Fibroblast of upper back skin (primary cell): ENCODE measurements at regions not wholly inside any gene's neighbourhood (a gene's known extent, or its start where the extent isn't known, plus 50 kb on each side); places are given as distances from the start of the nearest gene placed in this dataset.

ENCODE experiments used
- DNase-seq: peaks from one replicate; pipeline ENCODE4 v3.0.0-alpha.2; 2013

DNA sequence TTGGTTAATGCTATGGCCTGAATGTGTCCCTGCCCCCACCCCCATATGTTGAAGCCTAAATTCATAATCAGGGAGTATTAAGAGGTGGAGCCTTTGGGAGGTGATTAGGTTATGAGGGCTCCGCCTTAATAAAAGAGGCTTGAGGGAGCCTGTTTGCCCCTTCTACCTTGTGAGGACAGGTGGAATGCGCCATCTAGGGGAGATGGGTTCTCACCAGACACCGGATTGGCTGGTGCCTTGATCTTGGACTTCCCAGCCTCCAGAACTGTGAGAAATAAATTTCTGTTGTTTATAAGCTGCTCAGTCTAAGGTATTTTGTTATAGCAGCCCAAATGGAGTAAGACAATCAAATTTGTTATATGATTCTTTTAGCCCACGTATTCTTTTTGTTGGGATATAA is 148.3 kb downstream of the PTCSC3 start:
- no peak for DNase-seq

DNA sequence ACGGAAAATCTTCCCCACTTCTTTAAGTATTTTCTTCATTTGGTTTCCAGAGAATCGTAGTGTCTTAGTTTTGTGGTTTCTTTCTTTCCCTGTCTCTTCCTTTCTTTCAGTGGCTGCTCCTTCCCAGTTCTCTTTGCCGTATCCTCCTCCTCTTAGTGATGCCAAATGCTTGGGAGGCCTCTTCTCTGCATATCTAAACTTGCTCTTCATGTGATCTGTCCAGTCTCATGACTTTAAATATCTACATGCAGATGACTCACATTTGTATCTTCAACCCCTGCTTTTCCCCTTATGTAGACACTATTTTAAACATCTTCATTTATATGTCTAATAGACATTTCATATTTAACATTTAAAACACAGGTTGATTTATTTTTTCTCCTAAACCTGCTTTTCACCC is 149.2 kb downstream of the PTCSC3 start:
- no peak for DNase-seq

DNA sequence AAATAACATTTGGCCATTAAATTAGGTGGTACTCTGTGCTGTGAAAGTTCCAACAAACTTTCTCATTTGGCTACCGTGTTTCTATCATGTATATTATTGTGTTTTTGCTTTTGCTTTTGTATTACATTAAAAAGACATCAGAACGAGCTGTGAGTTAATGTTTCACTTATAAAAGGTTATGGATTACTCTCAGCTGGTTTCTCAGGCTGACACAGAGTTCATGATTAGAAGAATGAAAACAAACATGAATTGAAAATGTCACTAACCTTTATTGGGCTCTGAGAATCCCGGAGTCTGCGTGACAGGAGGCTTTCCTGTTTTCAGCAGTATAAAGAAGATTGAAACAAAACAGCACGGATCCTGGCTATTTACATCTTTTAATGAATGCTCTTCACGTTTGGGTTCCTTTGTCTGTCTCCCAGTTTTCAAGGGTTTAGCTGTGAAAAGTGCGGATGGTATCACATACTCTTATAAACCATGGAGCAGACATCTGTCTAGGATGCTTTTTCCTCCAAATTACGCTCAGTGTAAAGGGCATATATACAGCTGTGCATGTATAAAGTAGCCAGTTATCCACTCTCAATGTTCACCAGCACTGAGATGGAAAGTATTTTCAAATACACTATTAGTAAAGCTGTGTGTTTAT is 153.6 kb downstream of the PTCSC3 start:
- DNase-seq, result no peak

DNA sequence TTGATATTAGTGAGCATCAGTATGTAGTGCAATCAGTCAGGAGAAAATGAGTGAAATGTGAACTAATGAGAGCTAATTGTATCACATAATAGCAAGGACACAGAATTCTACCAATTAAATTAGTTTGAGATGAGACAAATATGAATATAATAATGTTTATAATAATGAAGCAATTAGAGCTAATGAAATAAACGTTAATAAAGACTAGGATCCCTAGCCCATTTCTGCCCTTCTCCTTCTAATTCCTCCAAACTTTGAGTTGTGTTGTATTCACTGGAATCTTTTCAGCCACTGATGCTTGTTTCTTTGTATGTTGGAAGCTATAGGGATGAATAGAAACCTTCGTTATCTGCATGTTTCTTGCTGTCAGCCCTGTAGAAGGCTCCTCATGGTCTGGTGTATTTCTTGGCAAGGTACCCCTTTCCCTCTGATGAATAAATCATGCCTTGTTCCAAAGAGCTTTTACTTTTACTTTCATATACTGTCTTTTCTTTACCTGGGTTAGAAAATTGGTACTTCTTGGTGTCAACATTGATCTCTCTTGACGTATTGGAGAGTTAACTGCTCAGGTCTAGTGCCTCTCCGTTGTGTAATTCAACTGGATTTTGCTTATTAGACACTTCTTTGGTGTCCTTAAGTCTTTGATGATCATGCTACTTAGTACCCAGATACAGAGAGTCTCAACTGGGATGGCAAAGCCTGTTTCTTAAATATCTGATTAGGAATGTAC is 154.8 kb downstream of the PTCSC3 start:
- DNase-seq, result no peak

DNA sequence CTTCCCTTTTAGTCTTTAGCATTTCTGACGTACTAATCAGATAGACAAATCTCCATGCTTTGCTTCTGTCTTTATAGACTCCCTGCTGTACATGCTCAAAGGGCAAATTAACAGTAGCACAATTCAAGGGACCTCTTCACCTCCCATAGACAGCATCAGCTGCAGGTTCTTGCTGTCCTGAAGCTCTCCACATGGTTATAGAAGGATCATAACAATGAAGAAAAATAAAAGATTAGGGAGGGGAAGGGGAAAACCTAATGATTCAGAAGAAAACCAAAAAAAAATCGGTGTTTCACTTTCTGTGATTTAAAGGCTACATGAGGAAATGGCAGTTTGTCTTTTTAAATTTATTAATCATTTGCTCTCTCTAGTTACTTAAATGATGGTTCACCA is 155.5 kb downstream of the PTCSC3 start:
- DNase-seq, result no peak

DNA sequence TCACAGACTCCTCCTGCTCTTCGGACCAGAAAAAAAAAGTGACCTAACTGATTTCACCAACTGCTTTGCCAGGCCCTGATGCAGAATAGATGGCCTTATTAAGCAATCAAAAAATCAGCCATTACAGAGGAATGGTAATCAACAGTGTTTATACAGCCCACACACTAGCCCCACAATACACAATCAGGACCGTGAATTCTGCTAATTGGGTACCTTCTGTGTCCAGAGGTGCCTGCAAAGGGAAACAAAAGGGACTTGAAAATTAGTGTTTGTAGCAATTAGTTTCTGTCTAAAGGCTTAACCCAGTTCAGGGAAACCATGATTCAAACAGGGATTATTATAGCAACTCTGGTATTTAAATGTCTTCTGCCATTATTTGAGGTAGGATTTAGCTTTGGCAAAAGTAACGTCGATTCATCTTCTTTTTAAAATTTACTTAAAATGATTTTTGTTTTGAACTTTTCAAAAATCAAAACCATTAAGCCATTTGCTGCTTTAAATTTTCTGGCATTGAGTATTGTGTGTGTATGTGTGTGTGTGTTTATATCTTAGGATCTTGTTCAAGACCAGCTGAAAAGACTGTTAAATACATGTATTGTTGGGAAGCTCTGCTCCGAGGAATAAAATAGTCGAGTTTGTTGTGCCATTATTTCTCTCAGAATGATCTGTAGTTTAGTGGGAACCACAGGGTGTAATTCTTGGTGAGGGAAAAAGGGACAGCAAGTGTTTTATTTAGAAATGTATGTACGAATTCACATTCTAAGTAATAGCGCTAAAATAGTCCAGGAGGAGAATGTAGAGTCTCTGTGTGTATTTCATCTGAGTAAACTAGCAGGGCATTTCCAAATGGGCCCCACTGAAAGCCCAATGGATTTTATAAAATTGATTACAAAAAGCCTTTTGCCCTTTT is 156.1 kb downstream of the PTCSC3 start:
- no peak for DNase-seq

DNA sequence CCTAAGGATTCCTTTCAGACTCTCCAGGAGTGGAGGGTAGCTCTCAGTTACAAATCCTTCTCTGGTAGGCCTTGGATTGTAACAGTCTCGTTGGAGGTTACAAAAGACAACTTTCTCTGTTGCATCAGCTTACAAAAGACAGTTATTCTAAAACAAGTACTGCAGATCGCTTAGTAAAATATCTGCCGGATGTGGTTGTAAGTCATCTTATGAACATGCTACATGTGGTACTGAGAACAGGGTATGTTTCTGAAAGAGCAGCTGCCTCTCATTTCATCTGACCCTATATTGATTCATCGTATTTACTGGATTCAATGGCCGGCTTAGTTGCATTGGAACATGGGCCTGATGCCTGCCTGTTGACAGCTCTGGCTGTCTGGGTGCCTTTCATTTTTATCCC is 157.4 kb downstream of the PTCSC3 start:
- DNase-seq, result peak; percentile 64

DNA sequence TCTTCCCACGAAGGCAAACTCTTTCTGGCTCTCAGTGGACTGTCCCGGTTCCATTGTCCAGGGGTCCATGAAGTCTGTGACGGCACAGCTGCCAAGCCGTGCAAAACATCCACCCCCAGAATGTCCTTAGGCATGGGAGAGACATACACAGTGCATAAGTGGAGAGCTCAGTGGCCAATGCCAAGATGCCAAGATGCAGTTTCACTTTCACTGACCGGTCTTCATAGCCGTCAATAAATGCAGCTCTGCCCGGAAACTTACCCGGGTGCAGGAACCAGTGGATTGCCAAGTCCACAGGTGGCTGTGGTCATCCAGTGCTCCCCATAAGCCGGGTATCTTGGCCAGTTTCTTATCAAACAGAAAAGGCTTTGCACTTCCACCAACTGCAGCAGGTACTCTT is 162.3 kb downstream of the PTCSC3 start:
- no peak for DNase-seq

DNA sequence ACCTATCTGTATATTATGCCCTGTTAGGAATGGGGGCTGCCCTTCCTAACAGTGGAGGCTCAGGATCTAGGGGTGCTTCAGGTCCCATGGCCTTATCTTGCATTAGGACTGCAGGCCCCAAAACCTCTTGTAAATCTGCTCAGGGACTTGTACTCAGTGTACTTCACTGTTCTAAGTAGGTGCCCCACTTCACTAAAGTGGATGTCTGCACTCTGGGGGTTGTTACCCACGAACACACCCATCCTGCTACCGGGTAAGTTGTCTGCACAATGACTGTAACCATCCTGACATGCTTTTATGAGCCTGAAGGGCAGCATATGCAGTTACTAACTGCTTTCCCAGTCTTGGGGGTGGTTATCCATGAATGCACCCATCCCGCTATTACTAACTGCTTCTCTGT is 163.0 kb downstream of the PTCSC3 start:
- DNase-seq, result no peak

DNA sequence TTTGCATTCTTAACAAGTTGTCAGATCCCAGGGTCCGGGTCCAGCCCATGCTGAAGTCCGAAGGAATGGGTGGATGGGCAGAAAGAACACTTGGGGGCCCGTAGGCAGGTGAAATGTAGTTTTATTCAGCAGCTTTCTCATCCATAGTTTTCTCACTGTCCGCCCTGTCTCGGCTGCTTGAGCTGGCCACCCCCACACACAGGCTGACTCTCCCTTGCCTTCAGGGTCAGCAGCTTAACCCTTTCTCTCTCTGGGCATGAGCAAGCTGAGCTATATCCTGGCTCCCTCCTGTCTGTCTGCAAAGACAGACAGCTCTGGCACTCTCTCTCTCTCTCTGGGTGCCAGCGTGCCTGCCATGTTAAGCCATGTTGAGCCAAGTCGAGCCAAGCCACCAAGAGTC is 163.9 kb downstream of the PTCSC3 start:
- no peak for DNase-seq

DNA sequence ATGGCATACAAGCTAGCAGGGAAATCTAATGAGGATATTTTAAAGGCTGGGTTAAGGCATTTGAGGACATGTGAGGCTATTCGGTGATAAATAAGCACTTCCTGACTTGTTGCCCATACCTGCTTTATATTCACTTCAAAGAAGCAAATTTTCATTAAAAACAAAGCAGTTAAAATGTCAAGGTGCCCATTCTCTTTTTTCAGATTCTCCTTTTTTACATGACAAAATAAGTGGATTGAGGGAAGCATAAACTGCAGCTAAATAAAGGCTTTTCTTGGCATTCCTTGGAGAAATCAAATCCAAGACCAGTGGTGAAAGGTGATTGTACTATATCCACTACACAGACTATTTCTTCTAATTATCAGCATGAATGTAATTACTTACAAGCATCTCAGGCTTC is 166.9 kb downstream of the PTCSC3 start:
- DNase-seq, result no peak

DNA sequence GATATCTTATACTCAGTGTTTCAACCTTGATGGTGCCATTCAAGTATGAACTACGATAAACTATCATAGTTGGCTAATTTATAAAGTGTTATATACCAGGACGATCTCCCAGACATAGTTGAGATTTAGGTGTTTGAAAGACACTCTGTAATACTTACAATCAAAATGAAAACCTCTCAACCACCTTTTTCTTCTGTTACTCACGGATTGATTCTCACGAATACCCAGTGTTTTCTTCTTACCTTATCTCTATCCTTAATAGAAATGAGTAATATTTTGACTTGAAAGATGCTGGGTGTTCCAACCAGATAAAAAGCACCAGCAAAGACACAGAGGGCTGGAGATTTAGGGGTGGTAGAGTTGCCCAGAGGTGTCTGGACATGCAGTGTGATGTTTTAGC is 169.9 kb downstream of the PTCSC3 start:
- DNase-seq, result no peak

DNA sequence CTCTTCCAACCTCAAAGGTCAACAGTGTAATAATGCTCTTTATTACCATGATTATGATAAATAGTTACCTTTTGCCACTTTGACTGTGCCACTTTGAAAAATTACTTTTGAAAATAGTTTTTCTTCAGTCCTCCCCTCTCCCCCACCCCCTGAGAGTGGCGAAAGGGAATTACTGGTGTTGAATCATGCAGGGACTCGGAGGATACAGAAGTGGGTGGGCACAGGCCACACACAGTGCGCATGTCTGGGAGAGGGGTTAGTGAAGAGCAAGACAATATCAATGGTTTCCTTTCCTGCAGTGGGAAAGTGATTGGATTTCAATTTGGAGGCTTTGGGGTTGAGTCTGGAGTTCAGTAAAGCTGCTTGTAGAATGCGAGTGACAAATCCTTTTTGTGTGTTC is 170.9 kb downstream of the PTCSC3 start:
- no peak for DNase-seq

DNA sequence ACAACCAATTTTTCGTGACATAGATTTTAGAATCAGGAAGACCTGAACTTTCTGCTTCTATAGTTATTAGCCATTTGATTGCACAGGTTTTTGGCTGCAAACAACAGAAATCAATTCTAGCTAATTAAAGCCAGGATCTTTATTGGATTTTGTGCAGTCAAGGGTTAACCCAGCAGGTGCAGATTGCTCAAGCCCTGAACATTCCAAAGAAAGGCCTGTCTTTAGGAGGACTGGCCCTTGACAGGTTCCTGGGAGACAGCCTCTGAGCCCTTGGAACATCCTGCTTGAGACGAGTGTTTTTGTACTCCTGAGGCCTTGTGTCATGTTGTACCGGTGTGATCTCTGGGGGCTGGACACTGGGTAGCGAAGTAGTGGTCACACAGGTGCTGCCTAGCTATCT is 174.6 kb downstream of the PTCSC3 start:
- DNase-seq, result no peak

DNA sequence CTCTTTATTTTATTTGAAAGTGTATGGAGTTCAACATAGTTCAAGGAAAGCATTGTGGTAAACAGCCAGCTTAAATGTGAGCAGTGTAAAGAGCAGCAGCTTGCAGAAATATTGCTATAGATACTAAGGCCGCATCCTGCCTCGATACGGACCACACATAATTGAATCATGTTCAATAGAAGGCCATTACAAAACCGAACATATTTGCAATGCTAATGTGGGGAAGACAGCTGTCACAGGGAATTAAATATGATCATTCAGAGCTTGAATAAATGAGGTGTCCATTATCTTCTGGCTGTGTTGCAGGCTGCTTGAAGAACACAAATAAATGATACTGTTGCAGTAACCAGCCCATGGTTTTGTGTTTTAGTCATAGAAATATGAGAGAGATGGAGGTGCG is 173.2 kb downstream of the BRMS1L start:
- no peak for DNase-seq

DNA sequence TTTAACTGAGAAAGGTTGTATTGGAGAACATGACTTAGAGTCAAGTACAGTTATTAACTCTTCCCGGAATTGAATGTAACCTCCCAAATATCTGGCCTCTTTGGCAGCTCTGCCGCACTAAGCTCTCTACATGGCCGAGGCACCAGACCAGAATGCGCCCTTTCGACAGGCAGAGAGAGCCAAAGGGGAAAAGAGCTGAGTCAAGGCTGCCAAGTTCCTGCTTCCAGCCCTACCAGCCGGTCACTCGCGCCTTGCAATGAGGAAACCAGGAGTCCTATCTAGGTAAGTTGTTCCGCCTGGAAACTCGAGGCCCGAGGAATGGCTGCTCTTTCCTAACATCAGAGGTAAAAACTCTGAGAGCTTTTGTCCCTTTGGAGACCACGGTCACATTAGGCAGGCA is 172.2 kb downstream of the BRMS1L start:
- no peak for DNase-seq

DNA sequence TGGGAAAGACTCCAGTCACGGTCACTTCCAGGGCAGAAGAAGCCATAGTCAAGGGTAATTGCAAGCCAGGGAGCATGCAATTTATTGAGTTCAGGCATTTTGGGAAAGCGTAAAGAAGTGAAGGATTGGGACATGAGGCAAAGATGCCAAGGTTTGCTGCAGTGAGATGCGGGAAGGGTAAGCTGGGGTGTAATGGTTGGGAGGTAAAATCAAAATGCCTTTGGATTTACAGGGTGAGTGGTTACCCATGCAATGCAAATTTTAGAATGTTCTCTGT is 167.5 kb downstream of the BRMS1L start:
- DNase-seq, result no peak

DNA sequence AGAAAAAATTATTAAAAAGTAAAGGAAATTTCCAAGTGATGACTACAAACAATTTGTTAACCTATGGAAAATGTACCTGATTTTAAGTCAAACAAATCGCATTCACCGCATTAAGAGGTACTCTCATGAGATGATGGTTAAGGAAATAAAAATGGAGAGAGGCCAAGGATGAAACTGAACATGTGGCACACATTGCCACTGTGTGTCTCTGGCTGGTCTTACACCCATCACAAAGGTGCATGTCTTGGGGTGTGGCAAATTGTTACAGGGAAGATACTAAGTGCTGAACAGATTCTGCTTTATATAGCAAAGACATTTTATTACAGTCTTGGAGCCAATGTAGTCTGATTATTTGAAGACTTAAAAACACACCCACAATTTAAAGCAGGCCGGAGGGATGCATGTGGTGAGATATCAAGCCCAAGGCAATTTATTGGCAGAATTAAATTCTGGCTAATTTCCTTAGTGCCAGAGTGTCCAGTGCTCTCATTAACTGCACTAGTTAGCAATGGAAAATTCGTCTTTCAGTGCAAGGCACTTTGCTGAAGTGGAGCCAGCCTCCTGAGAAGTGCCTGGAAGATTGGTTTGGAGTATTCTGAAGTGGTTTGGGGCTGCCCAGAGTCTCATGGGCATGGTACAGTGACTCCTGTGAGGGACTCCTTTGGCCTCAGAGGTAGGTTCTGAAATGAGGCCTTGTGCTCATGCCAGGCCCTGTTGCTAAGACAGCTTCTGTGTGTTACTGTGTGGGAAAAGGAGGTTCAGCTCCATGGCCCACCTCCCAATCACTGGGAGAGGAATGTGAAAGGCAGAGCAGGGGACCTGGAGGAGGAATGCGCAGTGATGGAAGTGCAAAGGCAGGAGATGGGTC is 166.9 kb downstream of the BRMS1L start:
- no peak for DNase-seq

DNA sequence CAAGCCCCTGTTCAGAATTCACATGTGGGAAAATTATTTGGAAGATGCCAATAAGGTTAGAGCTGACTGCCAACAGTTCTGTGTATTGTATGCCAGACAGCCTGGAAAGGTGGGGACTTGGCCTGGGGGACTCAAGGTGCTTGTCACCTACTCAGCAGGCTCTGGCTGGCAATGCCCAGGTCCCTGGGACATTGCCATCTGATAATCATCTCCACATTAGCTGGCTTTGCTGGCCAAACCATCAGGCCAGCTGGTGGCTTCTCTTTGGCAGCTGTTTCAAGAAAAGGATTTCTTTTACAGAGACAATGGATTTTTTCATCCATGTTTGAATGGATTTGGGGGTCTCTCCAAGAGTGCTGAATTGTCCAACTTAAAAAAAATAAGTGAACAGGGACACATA is 165.2 kb downstream of the BRMS1L start:
- no peak for DNase-seq

DNA sequence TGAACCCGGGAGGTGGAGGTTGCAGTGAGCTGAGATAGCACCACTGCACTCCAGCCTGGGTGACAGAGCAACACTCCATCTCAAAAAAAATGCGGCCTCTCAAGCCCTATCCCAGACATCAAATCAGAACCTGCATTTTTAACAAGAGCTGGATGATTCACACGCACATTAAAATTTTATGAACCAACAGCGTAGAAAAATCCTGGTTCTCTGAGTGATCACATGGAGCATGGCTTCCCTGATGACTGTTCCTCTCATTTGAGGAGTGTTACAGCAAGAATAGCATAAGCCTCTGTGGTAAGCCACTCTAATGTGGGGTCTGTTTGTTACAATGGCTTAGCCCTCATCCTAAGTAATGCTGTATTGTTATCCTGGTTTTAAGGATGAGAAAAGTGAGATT is 163.6 kb downstream of the BRMS1L start:
- no peak for DNase-seq

DNA sequence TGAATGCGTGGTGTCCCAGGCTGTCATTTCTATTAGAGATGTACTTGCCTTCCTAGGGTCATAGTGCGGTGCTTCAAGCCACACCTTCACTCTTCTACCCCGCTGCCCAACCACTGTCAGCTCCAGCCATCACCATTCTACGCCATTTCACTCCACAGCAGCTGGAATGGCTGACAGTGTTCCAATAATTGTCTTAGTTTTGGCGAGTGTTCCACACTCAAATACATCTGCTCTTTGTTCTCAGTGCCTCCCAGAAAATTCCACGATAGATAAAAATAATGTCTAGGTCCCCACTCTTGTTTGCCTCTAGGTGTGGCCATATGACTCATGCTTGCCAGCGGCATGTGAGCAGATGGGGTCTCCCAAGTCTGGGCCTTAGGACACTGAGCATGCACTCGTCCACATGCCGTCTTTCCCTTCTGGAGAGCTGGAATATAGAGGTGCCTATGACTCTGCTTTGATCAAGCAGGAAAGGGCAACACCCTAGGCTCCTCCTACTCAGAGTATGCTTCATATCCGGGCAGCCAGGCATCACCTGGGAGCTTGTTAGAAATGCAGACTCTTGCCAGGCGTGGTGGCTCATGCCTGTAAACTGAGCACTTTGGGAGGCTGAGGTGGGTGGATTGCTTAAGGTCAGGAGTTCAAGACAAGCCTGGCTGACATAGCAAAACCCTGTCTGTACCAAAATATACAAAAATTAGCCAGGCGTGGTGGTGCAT is 163.0 kb downstream of the BRMS1L start:
- no peak for DNase-seq

DNA sequence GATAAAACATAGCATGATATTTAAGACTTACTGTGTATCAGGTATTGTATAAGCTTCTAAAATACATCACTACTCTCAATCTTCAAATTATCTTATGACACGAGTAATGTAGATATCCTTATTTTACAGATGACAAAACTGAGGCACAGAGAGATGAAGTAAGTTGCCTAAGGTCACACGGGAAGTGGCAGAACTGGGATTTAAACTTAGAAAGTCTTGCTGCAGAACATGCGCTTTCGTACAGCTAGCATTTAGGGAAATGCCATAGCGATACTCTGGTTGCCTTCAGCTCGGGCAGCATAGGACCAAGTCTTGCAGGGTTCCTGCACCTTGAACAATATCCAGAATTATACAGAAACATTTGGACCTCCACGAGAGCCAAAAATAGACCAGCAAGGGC is 162.4 kb downstream of the BRMS1L start:
- no peak for DNase-seq

DNA sequence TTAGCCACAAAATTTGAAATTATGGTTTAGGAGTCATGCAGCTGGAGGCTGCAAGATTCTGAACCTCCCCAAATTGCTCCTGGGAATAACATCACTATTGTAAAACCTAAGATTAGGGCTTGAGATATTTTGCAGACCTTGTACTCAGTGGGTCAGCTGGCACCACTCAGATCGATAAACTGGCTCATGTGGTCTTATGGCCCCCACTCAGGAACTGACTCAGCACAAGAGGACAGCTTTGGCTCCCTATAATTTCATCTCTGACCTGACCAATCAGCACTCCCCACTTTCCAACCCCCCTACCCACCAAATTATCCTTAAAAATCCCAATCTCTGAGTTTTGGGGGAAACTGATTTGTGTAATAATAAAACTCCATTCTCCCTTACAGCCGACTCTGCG is 161.6 kb downstream of the BRMS1L start:
- no peak for DNase-seq
